ENCODE measurements at regions not wholly inside any gene's neighbourhood (a gene's known extent, or its start where the extent isn't known, plus 50 kb on each side); places are given as distances from the start of the nearest gene placed in this dataset.
A peak's percentile ranks its signal among the peaks of the same experiment; 100 is the strongest.

DNA sequence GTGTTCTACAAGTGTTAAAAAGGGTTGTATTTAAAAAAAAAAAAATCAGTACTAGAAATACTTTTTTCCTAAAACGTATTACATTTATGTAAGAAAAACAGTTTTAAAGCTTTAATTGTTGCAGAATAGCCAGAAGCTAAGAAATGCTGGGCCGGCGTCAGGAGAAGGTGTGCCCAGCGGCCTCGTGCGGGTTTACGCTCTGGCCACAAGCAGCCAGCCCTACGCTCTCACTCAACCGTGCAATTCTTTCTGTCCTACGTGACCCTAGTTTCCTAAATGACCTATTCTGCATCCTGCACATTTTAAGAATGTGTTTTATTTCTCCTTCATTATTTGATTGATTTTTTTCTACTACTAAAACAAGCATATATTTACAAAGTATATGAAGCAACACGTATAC lies 279.7 kb upstream of the KLF14 start:
- TF ChIP-seq, protein P1, sequence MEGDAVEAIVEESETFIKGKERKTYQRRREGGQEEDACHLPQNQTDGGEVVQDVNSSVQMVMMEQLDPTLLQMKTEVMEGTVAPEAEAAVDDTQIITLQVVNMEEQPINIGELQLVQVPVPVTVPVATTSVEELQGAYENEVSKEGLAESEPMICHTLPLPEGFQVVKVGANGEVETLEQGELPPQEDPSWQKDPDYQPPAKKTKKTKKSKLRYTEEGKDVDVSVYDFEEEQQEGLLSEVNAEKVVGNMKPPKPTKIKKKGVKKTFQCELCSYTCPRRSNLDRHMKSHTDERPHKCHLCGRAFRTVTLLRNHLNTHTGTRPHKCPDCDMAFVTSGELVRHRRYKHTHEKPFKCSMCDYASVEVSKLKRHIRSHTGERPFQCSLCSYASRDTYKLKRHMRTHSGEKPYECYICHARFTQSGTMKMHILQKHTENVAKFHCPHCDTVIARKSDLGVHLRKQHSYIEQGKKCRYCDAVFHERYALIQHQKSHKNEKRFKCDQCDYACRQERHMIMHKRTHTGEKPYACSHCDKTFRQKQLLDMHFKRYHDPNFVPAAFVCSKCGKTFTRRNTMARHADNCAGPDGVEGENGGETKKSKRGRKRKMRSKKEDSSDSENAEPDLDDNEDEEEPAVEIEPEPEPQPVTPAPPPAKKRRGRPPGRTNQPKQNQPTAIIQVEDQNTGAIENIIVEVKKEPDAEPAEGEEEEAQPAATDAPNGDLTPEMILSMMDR (conservative IDR thresholded peaks at IDR 0.05; ENCODE audit: low read depth, low read length), result no peak
- no peak for DNase-seq (ENCODE audit: low read depth)
- H3K4me3 ChIP-seq (ENCODE audit: low read depth, low read length), result peak overlapping the region; percentile 22

- H3K4me3 ChIP-seq (ENCODE audit: low read depth, low read length), result no peak overlapping the region
- DNase-seq (ENCODE audit: low read depth), result no peak
- TF ChIP-seq, protein P1 (conservative IDR thresholded peaks at IDR 0.05; ENCODE audit: low read depth, low read length), result no peak
Observed at GRCh38 chr7:131014906-131015656, 281.1 kb upstream of the KLF14 start.

GRCh38 chr7:131015657-131015958 lies 281.6 kb upstream of the KLF14 start:
- DNase-seq (ENCODE audit: low read depth), result no peak
- no peak overlapping the region for H3K4me3 ChIP-seq (ENCODE audit: low read depth, low read length)
- TF ChIP-seq, protein P1 (conservative IDR thresholded peaks at IDR 0.05; ENCODE audit: low read depth, low read length), result no peak

- TF ChIP-seq, protein P1 (conservative IDR thresholded peaks at IDR 0.05; ENCODE audit: low read depth, low read length), result no peak
- H3K4me3 ChIP-seq (ENCODE audit: low read depth, low read length), result no peak overlapping the region
- no peak for DNase-seq (ENCODE audit: low read depth)
Observed at GRCh38 chr7:131016230-131016629, 282.2 kb upstream of the KLF14 start.

DNA sequence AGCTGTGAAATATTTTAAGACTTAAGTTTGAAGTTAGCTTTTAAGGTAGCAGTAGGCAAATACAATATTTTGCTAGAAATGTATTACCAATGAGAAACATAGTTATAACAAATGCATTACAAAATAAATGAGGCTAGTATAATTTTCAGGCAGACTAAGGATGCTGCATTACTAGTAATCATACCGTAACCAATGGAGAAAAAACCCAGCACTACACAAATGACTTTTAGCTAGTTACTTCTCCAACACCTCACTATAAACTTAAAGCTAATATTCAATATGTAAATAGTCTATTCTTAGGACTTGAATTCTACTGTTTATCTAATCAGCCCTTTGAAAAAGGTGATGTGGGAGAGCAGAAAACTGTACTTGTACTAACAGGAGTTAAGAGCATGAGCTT lies 285.3 kb upstream of the KLF14 start:
- DNase-seq (ENCODE audit: low read depth), result no peak
- TF ChIP-seq, protein P1 (conservative IDR thresholded peaks at IDR 0.05; ENCODE audit: low read depth, low read length), result no peak
- H3K4me3 ChIP-seq (ENCODE audit: low read depth, low read length), result no peak overlapping the region

- H3K4me3 ChIP-seq (ENCODE audit: low read depth, low read length), result no peak overlapping the region
- DNase-seq (ENCODE audit: low read depth), result no peak
- TF ChIP-seq, protein P1 (conservative IDR thresholded peaks at IDR 0.05; ENCODE audit: low read depth, low read length), result no peak
Observed at GRCh38 chr7:131020759-131021261, 286.8 kb upstream of the KLF14 start.

GRCh38 chr7:131021460-131021859 lies 287.5 kb upstream of the KLF14 start:
- TF ChIP-seq, protein P1 (conservative IDR thresholded peaks at IDR 0.05; ENCODE audit: low read depth, low read length), result no peak
- H3K4me3 ChIP-seq (ENCODE audit: low read depth, low read length), result no peak overlapping the region
- no peak for DNase-seq (ENCODE audit: low read depth)

All from epithelial cell of proximal tubule (primary cell).